ENCODE measurements at regions not wholly inside any gene's neighbourhood (a gene's known extent, or its start where the extent isn't known, plus 50 kb on each side); places are given as distances from the start of the nearest gene placed in this dataset.

DNA sequence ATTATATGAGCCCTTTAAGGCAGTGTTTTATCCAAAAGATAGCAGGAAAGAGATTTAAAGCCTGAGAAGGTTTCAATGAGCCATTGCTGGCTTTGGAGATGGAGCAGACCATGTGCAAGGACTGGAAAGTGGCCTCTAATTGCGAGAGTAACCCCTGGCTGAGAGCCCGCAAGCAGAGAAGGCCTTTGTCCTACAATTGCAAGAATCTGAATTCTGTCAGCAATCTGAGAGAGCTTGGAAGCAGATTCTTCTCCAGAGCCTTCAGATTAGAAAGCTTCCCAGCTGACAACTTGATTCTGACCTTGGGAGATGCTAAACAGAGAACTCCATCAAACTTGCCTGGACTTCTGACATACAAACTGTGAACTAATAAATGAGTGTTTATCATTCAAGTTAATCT, 528.7 kb upstream of the KLF12 start:
- no peaks in the 10 kb centered on the region for H3K9me1 ChIP-seq (ENCODE audit: control insufficient read depth, insufficient read depth, low read length)
- BruUV-seq (replicated peaks): no TSS peak
- ChIA-PET CTCF (ENCODE audit: low intra/inter-chr PET ratio) (no interaction called here), POLR2A (no interaction called here)
- in situ Hi-C loops (cut with MboI) (no loop called here), intact Hi-C loops (cut with micrococcal nuclease) (no loop called here)
- ATAC-seq (no peak), FAIRE-seq (no peak), DNase-seq (ENCODE audit: extremely low read depth in 1 of 4, low spot score in 3 of 4) (no peak)
- no peak overlapping the region for H2AFZ ChIP-seq (ENCODE audit: low read depth, low read length)
- 0% methylated on average over 2 of the region's 2 CpGs for WGBS (ENCODE audit: insufficient coverage, low coverage, missing lambda C conversion rate)
- H3K9me3 ChIP-seq (replicated peaks; ENCODE audit: control insufficient read depth, insufficient read depth, low read depth, low read length): no peaks in the 10 kb centered on the region
- H3K79me2 ChIP-seq (ENCODE audit: control insufficient read depth, insufficient read depth, low read length): no peaks in the 10 kb centered on the region
- H3K9ac ChIP-seq (ENCODE audit: insufficient read depth in 1 of 2, low read depth in 2 of 2, low read length in 2 of 2): no peak overlapping the region
- no peaks in the 10 kb centered on the region for H4K20me1 ChIP-seq (replicated peaks; ENCODE audit: control insufficient read depth, insufficient read depth, low read length)
- H3K4me3 ChIP-seq: no peak overlapping the region
- H3K27ac ChIP-seq (ENCODE audit: extremely low read depth, low read depth, low read length): no peak overlapping the region
- no peak overlapping the region for H3K4me2 ChIP-seq (ENCODE audit: insufficient read depth, low read length)
- no peaks in the 10 kb centered on the region for H3K4me1 ChIP-seq (replicated peaks in 1 of 2; ENCODE audit: control insufficient read depth in 2 of 2, insufficient read depth in 2 of 2, low read length in 2 of 2)
- H3K36me3 ChIP-seq (ENCODE audit: control insufficient read depth, insufficient read depth, low read length): no peaks in the 10 kb centered on the region
- no peaks in the 10 kb centered on the region for H3K27me3 ChIP-seq (ENCODE audit: control insufficient read depth in 2 of 2, insufficient read depth in 2 of 2, low read length in 2 of 2)
- TF ChIP-seq, protein P1, sequence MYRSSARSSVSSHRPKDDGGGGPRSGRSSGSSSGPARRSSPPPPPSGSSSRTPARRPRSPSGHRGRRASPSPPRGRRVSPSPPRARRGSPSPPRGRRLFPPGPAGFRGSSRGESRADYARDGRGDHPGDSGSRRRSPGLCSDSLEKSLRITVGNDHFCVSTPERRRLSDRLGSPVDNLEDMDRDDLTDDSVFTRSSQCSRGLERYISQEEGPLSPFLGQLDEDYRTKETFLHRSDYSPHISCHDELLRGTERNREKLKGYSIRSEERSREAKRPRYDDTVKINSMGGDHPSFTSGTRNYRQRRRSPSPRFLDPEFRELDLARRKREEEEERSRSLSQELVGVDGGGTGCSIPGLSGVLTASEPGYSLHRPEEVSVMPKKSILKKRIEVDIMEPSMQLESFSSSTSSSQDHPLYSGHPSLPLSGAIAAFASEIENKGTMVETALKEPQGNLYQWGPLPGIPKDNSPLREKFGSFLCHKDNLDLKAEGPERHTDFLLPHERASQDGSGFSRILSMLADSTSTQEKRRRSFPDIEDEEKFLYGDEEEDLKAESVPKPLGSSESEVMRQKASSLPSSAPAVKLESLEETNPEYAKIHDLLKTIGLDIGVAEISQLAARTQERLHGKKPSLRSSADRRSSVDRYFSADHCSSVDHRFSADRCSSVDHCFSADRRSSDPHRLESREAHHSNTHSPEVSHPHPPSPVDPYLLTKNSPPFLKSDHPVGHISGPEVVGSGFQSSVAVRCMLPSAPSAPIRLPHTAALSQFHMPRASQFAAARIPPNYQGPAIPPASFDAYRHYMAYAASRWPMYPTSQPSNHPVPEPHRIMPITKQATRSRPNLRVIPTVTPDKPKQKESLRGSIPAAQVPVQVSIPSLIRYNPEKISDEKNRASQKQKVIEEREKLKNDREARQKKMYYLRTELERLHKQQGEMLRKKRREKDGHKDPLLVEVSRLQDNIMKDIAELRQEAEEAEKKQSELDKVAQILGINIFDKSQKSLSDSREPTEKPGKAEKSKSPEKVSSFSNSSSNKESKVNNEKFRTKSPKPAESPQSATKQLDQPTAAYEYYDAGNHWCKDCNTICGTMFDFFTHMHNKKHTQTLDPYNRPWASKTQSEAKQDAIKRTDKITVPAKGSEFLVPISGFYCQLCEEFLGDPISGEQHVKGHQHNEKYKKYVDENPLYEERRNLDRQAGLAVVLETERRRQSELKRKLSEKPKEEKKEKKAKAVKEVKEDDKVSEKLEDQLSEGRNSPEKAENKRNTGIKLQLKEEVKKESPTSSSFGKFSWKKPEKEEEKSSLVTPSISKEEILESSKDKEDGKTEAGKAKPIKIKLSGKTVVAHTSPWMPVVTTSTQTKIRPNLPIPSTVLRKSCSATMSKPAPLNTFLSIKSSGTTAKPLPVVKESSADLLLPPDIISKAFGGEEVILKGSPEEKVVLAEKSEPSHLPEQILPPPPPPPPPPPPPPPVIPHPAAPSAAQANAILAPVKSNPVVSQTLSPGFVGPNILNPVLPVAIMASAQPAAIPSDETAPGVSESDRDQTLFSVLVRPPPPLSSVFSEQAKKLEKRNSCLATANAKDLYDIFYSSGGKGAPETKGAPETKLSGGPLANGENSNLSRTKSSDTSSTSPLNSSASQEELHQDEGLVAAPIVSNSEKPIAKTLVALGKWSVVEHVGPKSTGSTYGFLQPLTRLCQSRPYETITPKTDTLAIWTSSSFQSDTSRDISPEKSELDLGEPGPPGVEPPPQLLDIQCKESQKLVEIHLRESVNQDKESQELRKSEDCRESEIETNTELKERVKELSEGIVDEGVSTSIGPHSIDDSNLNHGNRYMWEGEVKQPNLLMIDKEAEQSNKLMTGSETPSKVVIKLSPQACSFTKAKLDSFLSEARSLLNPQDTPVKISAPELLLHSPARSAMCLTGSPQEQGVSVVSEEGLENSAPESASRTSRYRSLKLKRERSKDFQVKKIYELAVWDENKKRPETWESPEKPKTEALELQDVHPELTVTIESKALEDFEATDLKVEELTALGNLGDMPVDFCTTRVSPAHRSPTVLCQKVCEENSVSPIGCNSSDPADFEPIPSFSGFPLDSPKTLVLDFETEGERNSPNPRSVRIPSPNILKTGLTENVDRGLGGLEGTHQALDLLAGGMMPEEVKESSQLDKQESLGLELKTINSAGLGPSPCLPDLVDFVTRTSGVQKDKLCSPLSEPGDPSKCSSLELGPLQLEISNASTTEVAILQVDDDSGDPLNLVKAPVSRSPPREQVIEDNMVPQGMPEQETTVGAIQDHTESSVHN (IDR thresholded peaks at IDR 0.05; ENCODE audit: borderline replicate concordance in 1 of 2, low read depth in 1 of 2): no peak
- TF ChIP-seq ZEB2 (IDR thresholded peaks at IDR 0.05): no peak
- TF ChIP-seq, protein P2, sequence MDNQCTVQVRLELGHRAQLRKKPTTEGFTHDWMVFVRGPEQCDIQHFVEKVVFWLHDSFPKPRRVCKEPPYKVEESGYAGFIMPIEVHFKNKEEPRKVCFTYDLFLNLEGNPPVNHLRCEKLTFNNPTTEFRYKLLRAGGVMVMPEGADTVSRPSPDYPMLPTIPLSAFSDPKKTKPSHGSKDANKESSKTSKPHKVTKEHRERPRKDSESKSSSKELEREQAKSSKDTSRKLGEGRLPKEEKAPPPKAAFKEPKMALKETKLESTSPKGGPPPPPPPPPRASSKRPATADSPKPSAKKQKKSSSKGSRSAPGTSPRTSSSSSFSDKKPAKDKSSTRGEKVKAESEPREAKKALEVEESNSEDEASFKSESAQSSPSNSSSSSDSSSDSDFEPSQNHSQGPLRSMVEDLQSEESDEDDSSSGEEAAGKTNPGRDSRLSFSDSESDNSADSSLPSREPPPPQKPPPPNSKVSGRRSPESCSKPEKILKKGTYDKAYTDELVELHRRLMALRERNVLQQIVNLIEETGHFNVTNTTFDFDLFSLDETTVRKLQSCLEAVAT (IDR thresholded peaks at IDR 0.05): no peak
- no peak for TF ChIP-seq COPS2 (conservative IDR thresholded peaks at IDR 0.05)
- TF ChIP-seq CAMTA2 (CRISPR knock-in tag; conservative IDR thresholded peaks at IDR 0.05): no peak
- TF ChIP-seq, protein P3, sequence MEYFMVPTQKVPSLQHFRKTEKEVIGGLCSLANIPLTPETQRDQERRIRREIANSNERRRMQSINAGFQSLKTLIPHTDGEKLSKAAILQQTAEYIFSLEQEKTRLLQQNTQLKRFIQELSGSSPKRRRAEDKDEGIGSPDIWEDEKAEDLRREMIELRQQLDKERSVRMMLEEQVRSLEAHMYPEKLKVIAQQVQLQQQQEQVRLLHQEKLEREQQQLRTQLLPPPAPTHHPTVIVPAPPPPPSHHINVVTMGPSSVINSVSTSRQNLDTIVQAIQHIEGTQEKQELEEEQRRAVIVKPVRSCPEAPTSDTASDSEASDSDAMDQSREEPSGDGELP (CRISPR knock-in tag; IDR thresholded peaks at IDR 0.05; ENCODE audit: borderline replicate concordance): no peak
- TF ChIP-seq, protein P4, sequence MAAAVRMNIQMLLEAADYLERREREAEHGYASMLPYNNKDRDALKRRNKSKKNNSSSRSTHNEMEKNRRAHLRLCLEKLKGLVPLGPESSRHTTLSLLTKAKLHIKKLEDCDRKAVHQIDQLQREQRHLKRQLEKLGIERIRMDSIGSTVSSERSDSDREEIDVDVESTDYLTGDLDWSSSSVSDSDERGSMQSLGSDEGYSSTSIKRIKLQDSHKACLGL (CRISPR knock-in tag; IDR thresholded peaks at IDR 0.05; ENCODE audit: borderline replicate concordance, poor library complexity, severe bottlenecking): no peak
- TF ChIP-seq BRD9 (IDR thresholded peaks at IDR 0.05; ENCODE audit: low read depth, partially characterized antibody): no peak
- no peak for TF ChIP-seq CHD1 (IDR thresholded peaks at IDR 0.05; ENCODE audit: low read length)
- TF ChIP-seq IFI16 (CRISPR knock-in tag; IDR thresholded peaks at IDR 0.05): no peak
- no peak for TF ChIP-seq RBFOX2 (IDR thresholded peaks at IDR 0.05; ENCODE audit: low read depth, low read length)

Data from K562 (cell line).